HG03520 (cell line): ENCODE measurements at regions not wholly inside any gene's neighbourhood (a gene's known extent, or its start where the extent isn't known, plus 50 kb on each side); places are given as distances from the start of the nearest gene placed in this dataset.

ENCODE experiments used
- ATAC-seq: cut with Tn5 transposase; IDR thresholded peaks from one replicate; pipeline ENCODE4 v1.9.1; 2021; ENCODE audit warnings: mild to moderate bottlenecking, moderate library complexity; ENCODE audit not compliant: unreplicated experiment

DNA sequence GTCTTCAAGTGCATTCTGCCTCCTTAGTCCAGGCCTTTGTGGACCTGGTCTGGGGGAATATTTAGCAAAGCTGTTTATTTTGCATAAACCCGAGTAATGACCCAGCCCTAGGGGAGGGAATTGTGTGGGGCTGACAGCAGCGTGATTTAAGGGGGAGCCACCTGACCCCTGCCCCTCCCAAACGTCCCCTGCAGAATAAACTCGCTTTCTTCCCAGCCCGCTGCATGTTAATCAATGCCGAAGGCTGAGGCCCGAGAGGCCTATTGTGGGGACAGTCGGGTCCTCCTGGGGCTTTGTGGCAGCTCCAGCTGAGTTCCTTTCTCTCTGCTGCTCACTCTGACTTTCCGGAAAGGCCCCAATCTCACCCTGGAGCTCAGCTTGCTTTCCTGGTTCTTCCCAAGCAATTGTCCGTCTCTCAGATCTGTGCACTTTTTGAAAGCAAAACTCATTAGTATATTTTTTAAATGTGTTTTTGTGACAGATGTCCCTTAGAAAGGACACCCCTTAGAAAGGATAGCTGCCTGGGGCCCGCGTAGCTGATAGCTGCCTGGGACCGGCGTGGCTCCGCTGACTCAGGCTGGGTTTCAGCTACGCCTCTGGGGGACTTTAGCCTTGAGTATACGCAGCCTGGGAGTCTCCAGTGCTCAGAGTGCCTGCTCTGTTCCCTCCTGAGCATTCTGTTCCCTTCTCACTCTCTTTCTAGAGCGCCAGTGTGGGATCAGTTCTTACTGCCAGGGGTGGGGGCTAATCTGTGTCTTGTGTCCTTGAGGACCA lies 158.3 kb downstream of the GLI2 start:
- no peak for ATAC-seq

DNA sequence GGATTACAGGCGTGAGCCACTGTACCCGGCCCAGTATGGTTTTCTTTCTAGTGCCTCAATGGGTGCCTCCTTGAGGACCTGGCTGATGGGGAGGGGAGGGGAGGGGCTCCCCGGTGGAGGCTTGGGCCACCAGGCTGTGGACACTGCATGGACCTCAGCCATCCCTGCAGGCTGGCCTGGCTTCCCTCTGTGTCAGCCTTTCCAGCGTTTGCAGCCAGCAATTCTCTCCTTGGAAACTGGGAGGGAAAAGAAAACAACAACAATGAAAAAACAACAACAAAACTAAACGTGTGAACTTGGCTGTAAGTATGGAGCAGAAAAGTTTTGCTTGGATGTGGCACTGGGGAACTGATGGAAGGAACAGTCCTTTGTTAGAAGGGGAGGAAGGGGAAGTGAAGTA lies 159.3 kb downstream of the GLI2 start:
- no peak for ATAC-seq

DNA sequence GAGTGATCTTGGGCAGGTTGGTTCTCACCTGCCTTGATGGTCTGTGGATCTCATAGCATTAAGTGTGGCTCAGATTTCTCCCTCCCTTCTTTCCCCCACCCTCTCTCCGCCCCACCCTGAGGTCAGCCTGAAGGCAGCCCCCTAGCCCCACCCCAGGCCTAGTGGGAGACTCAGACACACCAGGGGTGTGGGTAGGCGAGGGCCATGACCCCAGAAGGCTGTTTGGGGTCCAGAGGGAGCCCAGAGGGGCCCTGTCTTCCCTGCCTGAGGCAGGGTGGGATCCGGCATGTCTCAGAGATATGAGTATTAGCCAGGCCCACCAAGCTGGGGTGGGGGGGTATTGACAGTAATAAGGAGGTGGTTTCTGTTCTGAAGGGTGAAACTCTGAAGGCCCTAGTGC lies 160.5 kb downstream of the GLI2 start:
- no peak for ATAC-seq

DNA sequence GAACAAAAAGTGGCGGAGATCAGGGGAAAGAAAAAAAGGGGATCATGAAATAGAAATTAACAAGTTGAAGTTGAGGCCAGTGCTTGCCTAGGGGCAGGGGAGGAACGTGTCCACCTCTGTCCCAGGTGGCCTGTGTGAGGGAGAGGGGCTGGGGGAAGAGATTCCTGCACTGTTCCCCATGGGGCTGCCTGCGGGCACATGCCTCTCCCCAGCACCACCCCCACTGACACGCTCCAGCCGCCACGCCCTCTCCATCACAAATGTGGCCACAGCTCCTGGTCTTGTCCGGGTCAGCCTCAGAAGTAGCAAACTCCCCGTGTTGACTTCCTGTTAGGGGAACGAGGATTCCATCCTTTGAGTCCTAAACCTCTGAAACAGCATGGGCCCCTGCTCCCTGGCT lies 161.2 kb downstream of the GLI2 start:
- no peak for ATAC-seq

DNA sequence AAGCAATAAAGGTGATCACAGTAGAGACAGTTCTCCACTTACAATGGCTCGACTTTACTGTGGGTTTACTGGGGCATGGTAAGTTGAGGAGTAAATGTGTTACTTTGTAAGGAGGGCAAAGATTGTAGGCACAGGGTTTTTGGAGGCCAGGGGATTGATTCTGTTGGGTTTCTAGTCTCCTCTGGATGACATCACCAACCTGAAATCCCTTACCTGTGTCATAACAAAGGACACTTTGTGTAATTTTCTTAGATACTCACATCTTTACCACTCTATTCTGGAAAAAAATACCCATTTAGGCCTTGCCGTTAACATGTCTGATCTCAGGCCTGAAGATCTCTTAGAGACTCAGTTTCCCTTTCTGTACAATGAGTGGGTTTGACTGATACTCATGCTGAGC lies 161.7 kb downstream of the GLI2 start:
- ATAC-seq: no peak

DNA sequence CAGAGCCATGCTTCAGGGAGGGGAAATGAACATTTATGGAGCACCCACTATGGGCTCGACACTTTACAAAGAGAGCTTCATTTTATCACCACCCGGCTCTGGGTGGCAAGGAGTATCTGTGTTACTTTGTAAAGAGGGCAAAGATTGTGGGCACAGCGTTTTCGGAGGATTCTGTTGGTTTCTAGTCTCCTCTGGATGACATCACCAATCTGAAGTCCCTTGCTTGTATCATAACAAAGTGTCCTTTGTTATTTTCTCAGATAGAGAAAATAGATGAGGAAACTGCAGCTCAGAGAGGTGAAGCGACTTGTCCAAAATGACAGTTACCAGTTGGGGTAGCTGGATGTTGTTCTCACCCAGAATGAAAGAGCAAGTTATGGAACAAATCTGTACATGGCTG lies 162.8 kb downstream of the GLI2 start:
- no peak for ATAC-seq

DNA sequence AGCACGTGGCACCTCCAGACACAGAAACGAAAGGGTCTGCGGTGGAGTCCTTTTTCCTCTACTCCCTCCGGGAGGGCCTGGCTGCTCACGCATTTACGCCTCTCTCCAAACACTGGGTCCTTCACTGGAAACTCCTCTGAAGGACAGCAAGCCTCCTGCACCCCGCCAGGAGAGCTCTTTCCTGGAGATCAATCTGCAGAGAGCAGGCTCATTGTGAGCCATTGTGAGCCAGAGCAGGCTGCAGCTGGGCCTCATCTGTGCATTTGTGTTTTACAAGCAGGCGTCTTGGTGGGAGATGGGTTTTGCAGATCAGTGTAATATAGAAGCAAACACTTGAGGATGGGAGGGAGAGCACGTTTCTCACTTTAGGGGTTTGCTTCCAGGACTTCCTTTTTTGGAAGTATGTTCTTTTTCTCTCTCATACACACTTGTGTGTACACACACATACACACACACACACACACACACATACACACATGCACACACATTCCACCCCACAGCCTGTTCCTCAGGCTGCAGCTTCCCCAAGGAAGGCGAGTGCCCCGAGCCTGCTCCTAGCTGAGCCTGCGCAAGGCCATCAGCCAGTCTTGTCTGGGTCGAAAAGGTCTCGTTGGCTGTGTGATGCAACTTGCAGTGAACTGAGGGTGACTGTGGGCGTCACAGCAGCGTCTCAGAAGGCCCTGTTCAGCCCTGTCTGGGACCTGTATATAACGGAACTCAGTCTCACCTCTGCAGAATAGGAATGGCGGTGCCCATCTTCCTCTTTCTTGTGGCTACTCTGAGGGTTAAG lies 163.5 kb downstream of the GLI2 start:
- ATAC-seq: no peak

DNA sequence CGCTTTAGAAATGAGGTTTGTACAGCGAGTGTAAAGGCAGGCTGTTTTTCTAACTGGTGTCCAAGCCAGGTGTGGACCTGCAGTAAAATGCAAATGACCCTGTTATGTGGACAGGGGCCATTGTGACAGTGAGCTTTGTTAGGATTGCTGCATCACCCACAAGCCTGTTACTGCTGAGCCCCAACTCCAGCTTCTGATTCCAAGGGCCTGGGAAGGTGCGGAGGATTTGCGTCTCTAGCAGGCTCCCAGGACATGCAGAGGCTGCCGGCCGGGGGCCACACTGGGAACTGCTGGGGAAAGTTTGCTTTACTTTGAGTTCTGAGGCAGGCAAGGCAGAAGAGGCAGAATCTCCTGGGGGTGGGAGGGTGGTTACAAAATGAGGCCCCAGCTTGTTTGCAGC lies 164.1 kb downstream of the GLI2 start:
- no peak for ATAC-seq

DNA sequence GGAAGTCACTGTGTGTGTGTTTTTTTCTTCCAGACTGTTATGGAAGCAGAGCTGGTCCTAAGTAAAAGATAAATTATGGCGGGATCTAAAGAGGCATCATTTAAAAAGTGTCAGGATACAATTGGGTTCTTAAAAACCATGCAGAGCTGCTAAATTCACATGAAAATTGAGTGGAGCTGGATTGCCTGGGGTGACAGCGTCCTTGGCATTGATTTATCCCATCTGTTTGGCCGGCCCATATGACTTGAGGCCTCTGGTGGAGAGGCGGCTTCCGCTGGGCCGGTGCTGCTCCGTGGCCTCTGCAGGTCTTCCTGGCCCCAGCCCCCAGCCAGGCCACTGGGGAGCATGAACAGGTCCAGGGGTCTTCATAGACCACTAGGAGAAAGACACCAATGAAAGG lies 165.5 kb downstream of the GLI2 start:
- ATAC-seq: no peak

DNA sequence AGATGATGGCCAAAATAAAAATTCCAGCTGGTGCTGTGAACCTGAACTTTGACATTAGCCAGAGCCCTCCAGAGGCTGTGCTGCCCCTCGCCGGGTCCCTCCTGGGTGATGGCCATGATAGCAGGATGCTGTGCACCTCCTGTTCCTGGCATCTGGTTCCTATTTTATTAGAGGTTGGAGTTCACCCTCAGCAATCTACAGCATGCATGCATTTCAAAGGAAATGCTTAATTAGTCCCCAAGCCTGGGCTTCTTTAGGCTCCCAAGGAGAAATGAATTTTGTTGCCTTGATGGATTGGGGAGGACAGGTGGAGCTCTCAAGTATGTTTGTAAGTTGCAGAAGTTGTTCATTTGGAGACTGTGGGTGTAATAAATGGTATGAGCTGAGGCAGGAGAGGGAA lies 166.9 kb downstream of the GLI2 start:
- ATAC-seq: no peak

DNA sequence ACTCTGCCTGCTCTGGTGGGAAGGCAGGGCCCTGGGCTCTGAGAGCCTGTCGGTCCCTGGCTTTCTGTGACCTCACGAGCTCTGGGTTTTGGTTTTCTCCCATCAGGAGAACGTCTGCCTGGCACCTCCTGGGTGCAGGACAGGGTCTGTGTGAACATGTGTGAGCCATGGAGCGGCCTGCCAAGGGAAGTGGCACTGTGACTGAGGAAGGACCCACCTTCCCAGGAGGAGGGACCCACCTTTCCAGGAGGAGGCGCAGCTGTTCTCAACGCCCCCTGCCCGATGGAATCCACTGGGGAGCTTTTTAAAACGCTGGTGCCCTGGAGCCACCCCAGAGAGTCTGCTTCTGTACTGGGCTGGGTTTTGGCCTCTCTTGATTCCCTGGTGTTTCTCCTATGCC lies 168.7 kb downstream of the GLI2 start:
- no peak for ATAC-seq

DNA sequence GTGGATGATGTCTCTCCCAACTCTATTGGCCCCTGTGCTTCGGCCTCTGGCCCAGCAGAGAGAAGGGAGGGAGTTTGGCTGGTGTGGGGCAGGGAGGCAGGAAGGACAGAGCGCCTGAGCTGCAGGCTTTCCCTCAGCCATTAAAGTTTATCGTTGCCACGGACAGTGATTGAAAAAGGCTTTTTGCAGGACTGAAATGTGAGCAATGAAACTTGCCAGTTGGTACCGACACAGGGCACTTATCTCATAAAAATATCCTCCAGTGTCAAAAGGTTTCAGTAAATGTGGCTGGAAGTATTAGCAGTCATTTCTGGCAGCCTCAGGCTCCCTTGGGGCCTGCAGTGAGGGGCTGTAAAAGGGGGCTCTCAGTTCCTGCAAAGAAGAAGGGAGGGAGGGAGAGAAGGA lies 169.2 kb downstream of the GLI2 start:
- ATAC-seq: no peak

DNA sequence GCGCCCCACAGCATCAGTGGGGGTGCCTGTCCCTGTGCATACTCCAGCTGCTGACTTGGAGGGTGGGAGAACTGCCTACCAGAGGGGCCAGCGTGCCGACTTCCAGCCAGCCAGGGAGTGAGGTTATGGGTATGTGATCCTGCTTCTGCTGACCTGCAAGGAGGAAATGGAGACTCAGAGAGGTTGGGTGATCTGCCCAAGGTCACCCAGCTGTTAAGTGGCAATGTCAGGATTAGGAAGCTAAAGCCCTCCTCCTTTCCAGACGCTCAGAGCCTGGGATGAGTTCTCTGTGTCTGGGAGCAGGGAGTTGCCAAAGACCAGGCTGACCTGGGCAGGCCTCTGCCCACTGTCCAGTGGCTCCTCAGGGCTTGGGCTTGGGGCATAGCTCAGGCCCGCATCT lies 169.6 kb downstream of the GLI2 start:
- ATAC-seq: no peak

DNA sequence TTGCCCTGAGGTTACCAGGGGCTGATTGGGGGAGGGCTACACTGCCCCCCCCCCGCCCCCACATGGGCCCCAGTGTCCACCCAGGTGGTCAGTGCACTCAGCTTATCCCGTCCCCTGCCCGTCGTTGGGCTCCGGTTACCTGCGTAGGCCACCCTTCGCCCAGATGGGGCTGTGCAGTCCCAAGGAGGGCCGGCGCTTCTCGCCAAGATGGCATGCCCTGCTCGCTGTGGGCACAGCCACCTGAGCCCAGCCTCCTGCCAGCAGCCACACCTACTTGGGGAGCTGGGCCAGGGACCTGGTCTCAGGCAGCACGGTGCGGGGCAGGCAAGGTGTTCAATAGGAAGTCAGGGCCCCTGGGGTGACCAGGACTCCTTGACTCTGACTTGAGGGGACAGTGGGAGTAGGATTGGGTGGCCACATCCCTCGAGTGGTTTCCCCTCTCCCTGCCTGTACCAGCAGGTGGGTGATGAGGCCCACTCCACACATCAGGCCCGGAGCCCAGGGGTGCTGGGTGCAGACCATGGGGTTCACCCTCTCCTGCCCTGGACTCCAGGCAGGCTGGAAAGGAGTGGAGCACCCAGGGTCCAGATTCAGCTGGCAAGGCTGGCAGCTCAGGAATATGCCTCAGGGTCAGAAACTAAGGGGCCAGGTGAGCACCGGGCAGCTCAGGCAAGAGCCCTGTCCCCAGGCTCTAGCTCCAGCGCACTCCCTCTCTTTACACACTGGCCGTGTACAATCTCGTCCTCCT lies 170.3 kb downstream of the GLI2 start:
- no peak for ATAC-seq

DNA sequence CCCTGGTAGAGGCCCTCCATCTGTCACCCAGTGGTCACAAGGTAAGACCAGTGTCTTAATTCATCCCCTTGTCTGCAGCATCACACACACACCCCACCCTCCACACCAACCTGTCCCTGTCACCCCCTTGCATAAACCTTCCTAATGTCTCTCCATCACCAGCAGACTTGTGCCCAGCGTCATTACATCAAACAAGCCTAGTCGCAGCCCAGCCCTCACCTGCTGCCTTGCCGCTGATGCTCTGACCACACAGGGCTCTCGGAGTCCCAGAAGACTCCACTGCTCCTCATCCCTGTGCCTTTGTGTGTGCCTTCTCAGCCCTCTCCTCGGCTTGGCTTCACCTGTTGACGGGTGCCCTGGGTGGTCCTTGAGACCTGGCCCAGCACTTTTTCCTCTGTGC lies 171.2 kb downstream of the GLI2 start:
- ATAC-seq: no peak

DNA sequence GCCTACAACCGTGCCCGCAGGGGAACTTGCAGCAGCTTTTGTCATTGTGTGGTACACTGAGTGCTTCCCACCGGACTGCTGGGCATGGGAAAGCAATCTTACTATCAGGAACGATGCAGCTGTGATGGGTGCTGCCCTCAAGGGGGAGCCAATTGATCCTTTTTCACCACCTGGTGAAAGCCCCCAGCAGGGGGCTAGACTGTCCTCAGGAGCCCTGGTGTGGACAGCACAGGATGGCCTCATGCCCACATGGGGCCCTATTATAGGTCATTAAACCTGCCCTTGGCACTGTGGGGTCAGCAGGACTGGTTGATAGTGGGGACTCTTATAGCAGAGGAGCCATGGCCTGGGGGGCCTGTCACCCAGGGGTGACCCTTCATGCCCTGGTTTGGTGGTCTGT lies 172.2 kb downstream of the GLI2 start:
- no peak for ATAC-seq

DNA sequence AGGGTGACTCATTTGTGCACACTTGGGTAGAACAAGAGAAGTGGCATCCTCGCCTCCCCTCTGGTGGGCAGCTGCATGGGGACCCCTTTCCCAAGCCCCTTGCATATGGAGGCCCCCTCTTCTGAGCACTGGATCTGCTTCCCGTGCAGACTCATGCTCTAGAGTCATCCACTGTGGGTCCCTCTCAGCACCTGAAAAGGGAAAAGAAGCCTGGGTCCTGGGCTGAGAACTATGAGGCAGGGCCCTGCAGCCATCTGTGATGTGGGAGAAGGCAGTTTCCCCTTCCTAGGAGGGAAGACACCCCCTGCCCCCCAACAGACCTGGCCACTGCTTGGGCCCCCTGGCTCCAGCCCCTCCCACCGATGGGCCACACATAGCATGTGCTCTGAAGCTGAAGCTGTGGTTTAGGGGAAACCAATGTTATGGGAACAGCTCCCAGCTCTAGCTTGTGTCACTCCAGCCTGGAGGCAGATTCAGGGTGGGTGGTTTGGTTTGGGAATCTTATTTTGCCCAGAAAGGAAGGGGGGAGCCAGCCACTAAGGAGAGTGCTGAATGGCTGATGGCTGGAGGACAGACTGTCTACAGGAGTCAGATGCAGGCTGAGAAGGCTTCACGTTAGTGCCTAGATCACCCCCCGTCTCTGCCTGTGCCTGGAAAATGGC lies 172.8 kb downstream of the GLI2 start:
- no peak for ATAC-seq

DNA sequence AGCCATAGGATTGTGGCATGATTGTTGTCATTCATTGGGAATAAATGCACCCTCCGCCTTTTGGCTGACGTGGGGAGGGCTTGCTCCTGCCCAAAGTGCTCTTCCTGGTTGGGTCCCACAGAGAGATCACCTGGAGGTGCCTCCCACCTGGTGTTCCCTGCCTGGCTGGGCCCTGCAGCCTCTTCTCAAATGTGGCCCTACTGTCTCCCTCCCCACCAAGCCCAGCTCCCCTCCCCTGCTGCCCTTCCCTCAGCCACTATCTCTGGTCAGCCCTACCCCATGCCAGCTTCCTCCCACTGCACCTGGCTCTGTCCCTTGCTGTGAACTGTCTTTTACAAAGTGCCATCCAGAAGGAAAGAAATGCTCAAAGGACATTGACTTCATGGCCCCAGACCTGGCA lies 173.4 kb downstream of the GLI2 start:
- ATAC-seq: no peak

DNA sequence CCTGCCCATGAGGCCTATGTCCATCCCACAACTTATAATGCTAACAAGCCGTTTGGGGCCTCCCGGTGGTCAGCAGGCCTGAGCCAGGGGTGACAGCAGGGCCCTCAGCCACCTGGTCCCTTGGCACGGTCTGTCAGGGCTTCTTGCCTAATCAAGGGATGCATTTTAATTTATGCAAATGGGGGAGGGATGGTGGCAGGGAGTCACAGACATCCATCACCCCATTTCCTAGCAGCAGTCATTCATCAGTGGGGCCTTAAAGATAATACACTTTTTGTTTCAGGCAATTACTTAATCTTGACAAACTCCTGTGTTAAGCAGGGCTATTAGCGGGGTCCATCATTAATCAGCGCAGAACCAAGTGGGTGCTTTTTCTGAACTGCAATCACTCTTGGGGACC lies 174.5 kb downstream of the GLI2 start:
- ATAC-seq: no peak

DNA sequence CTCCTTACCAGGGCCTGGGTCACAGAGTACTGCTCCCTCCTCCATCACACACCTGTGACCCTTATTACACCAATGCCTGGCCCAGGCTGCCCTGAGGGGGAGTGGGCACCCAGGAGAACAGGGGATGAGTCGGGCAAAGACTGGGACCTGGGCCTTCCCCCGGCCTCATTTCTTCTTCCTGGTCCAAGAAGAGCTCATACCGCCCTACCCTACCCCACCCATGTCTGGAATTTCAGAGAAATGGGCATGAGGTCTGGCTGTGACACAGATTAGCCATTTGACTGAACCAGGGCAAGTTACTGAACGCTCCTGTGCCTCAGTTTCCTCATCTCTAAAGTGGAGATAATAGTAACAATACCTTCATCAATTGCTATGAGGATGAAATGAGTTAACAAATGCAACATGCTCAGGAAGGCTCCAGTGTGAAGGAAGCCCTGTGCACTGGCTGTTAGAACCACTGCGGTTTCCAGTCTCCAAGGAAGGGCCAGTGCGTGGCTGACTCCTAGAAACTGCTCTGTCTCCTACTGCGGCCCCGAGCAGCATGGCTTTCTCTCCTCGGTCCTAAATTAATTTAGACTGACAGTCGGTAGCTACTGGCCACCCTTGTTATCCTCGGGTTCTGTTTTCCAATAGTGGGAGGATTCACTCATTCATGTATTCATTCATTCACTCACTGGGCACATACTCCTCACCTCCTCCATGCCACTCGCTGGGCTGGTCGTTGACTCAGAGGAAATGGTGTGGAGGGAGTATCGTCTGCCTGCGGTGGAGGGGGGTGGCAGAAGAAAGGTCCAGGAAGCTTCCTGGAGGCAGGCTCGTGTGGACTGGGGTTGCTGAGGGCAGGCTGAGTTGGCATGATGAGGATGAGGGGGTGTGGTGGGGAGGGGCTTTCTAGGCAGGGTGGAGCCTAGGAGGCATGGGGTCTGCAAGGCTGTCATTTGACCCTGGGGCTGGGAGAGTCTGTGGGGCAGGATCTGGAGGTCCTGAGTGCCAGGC lies 175.6 kb downstream of the GLI2 start:
- no peak for ATAC-seq
